PC-9 (cell line): ENCODE measurements at regions not wholly inside any gene's neighbourhood (a gene's known extent, or its start where the extent isn't known, plus 50 kb on each side); places are given as distances from the start of the nearest gene placed in this dataset.

Source experiments
- CTCF ChIP-seq: fragments of 200-600 bp; sonication (generic); conservative IDR thresholded peaks from 2 replicates; pipeline ENCODE4 v1.6.1; 2017; ENCODE audit warnings: mixed run types, antibody characterized with exemption, mild to moderate bottlenecking, moderate library complexity
- EZH2 ChIP-seq: fragments of 200-600 bp; sonication (generic); IDR thresholded peaks from 2 replicates; pipeline ENCODE4 v1.8.0; 2017; ENCODE audit warnings: antibody characterized with exemption, low read depth

GRCh38 chr16:86951831-86952598 lies 365.2 kb downstream of the C16orf95 start:
- no peak for TF ChIP-seq EZH2
- no peak for TF ChIP-seq CTCF
